Fibroblast of mammary gland (primary cell): ENCODE measurements at regions not wholly inside any gene's neighbourhood (a gene's known extent, or its start where the extent isn't known, plus 50 kb on each side); places are given as distances from the start of the nearest gene placed in this dataset.

ENCODE experiments used
- DNase-seq: peaks from one replicate; pipeline ENCODE4 v3.0.0-alpha.2; 2010; ENCODE audit warnings: low read depth
- H3K4me3 ChIP-seq: 2 replicates; pipeline ENCODE4 v1.5.1; 2011; ENCODE audit warnings: low read depth, mild to moderate bottlenecking, low read length, moderate library complexity; ENCODE audit not compliant: control insufficient read depth
- CTCF ChIP-seq: conservative IDR thresholded peaks from 2 replicates; pipeline ENCODE4 v1.5.1; 2011; ENCODE audit warnings: low read depth, low read length, inconsistent platforms; ENCODE audit not compliant: control insufficient read depth, insufficient read depth

DNA sequence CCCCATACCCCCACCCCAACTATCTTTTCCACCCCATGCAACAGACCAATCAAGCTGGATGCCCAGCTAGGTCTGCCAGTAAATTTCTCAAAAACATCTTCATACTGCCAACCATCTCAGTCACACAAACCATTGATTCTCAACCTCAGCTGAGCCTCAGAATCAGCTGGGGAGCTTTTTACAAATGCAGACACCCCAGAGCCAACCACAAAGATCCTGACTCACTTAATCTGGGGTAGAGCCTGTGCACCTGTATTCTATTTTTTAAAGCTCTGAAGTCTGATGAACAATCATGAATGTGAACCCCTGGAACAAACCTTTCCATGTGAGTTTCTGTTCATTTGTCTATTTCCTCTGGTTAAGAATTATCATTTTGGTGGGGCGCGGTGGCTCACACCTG, 66.0 kb downstream of the ZNF281 start:
- TF ChIP-seq CTCF = no peak
- no peak for DNase-seq
- H3K4me3 ChIP-seq = no peak overlapping the region

DNA sequence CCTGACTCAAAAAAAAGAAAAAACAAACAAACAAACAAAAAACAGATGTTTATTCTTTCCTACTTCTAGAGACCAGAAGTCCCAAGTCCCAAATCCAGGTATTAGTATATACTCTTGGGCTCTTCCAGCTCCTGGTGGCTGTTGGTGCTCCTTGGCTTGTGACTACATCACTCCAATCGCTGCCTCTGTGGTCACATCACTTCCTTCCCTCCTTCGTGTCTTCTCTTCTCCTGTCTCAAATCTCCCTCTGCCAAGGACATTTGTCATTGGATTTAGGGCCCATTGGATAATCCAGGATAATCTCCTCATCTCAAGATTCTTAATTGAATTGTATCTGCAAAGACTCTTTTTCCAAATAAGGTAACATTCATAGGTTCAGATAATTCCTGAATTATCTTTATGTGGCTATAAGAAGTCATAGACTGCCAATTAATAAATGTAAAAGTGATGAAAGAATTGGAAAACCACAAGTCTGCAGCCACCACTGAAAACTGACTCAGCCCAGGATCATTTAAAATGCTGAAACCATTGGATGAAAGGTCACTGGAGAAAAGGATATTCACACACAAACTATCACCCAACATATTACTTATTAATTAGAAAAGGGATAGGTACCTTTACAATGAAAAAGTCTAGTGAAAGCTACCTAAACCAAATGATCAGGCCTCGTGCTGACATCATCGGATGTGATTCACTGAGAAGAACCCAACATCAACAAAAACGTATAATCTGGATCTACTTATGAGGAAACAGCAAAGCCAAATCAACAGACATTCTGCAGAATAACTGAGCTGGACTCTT, 67.1 kb downstream of the ZNF281 start:
- peak; percentile 75 for DNase-seq
- H3K4me3 ChIP-seq = no peak overlapping the region
- TF ChIP-seq CTCF = no peak

GRCh38 chr1:200338451-200338850, 71.4 kb downstream of the ZNF281 start:
- TF ChIP-seq CTCF = no peak
- DNase-seq = no peak
- no peak overlapping the region for H3K4me3 ChIP-seq

DNA sequence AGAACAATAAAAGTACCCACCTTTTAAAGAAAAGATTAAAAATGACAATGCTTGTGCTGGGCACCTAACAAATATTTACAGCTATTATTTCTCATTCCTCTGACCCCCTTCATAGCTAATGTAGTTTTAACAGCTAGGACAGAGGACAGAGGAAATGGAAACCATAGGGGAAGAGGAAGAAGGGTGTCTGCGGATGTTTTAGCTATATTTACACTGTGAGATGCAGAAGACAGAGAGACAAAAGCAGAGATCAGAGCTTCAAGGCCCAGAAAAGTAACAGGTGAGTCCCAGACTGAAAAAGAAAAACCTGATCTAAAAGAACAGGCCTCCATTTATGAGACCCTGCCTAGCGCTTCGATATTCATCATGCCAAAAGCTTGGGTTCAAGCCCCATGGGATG, 72.0 kb downstream of the ZNF281 start:
- no peak for TF ChIP-seq CTCF

DNA sequence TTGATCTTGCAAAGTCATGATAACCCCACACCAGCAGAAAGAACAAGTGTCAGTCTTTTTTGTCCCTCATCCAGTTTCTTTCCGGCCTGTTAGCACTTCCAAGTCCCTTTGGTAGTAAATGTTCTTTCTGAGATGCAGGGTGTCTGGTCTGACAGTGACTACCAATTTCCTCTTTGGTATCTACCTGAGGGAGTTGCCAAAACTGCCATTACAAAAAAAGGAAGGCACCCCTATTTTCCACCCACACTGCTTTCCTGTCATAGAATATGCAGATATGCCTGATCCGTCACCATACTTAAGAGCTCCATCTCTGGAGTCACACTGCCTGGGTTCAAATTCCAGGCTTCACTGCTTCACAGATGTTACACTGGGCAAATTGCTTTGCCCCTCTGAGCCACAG, 72.4 kb downstream of the ZNF281 start:
- H3K4me3 ChIP-seq = no peak overlapping the region
- DNase-seq = no peak
- TF ChIP-seq CTCF = no peak

More for the DNA sequence above, 72.0 kb downstream of the ZNF281 start:
- H3K4me3 ChIP-seq = no peak overlapping the region
- DNase-seq = no peak

DNA sequence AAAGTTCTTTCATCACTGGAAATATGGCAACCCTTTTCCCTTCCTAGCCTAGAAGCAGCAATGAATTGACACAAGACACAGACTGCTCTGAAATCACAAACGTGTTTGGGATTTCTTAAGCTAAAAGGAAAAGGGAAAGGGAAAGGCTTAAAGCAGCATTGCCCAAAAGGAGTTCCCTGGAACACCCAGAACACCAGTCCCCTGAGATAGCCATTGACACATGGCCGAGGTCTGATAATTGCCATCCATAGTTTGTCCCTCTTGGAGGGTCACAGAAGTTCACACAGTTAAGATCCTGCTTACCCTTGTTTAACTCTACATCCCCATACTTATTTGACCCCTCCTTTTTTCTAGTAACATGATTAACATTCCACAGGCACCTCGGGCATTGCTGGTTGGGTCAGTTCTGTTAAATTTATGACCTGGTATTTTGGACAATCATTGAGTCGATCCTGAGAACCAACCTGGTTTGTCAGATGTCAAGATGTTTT, 72.9 kb downstream of the ZNF281 start:
- no peak overlapping the region for H3K4me3 ChIP-seq
- no peak for DNase-seq
- TF ChIP-seq CTCF = no peak
